HCT116 (cell line): ENCODE measurements at regions not wholly inside any gene's neighbourhood (a gene's known extent, or its start where the extent isn't known, plus 50 kb on each side); places are given as distances from the start of the nearest gene placed in this dataset.

Experiments
- EGR1 ChIP-seq: IDR thresholded peaks from 2 replicates; pipeline ENCODE4 v1.6.1; 2012; ENCODE audit warnings: low read depth
- EZH2 ChIP-seq: fragments of 200-600 bp; sonication (generic); IDR thresholded peaks from 2 replicates; pipeline ENCODE4 v1.6.1; 2017; ENCODE audit warnings: antibody characterized with exemption, mixed run types
- EZH2phosphoT487 ChIP-seq: fragments of 200-600 bp; IDR thresholded peaks from 2 replicates; pipeline ENCODE4 v1.6.1; 2018; ENCODE audit warnings: antibody characterized with exemption, borderline replicate concordance
- JUND ChIP-seq: IDR thresholded peaks from 2 replicates; pipeline ENCODE4 v1.6.1; 2012
- POLR2A ChIP-seq: IDR thresholded peaks from 2 replicates; pipeline ENCODE4 v1.7.0; 2011; ENCODE audit warnings: borderline replicate concordance; ENCODE audit not compliant: insufficient read depth, insufficient read length; ENCODE audit errors: extremely low read depth
- POLR2AphosphoS5 ChIP-seq: IDR thresholded peaks from 2 replicates; pipeline ENCODE4 v1.6.1; 2011; ENCODE audit warnings: mild to moderate bottlenecking, low read depth, low read length, moderate library complexity
- RAD21 ChIP-seq: IDR thresholded peaks from 2 replicates; pipeline ENCODE4 v1.6.1; 2012; ENCODE audit warnings: low read depth, mild to moderate bottlenecking
- SP1 ChIP-seq: IDR thresholded peaks from 2 replicates; pipeline ENCODE4 v1.6.1; 2012; ENCODE audit warnings: low read depth
- ZNF274 ChIP-seq: fragments of 200-500 bp; sonication (Bioruptor generic); IDR thresholded peaks from 2 replicates; pipeline ENCODE4 v1.6.1; 2014; ENCODE audit warnings: mild to moderate bottlenecking, low read depth, low read length, inconsistent platforms
- TF ChIP-seq, protein P1 (sequence below), 3 experiments: fragments of 200-600 bp in 1 of 3; sonication (generic) in 1 of 3; IDR thresholded peaks in 2 of 3; conservative IDR thresholded peaks in 1 of 3; 2 replicates each; pipeline ENCODE4 v1.5.1; 2012 to 2017; ENCODE audit warnings: low read depth in 2 of 3, low read length in 2 of 3, antibody characterized with exemption in 1 of 3, borderline replicate concordance in 1 of 3, control low read depth in 1 of 3, mild to moderate bottlenecking in 1 of 3, mixed read lengths in 1 of 3, mixed run types in 1 of 3, moderate library complexity in 1 of 3; ENCODE audit not compliant: insufficient read depth in 1 of 3
- TF ChIP-seq, protein P2 (sequence below): IDR thresholded peaks from 2 replicates; pipeline ENCODE4 v1.6.1; 2012
- TF ChIP-seq, protein P3 (sequence below): IDR thresholded peaks from 2 replicates; pipeline ENCODE4 v1.6.1; 2012; ENCODE audit warnings: low read depth

DNA sequence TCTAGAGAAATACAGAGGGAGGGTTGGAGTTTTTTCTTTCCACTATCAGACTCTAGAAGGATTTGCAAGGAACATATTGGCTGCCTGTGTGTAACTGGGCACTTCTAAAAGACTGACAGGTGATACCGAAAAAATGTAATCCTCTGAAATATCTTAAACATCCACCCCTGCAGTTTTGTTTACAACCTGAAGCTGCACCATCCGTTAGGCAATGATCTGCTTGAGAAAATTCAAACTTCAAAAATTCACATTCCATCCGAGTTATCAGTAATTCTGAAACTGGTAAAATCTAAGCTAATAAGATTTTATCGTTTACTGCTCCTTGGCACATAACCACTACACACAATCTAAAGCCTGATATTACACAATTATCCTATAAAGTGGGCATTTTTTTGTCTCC, 528.6 kb downstream of the FUT8 start:
- TF ChIP-seq, protein P1, sequence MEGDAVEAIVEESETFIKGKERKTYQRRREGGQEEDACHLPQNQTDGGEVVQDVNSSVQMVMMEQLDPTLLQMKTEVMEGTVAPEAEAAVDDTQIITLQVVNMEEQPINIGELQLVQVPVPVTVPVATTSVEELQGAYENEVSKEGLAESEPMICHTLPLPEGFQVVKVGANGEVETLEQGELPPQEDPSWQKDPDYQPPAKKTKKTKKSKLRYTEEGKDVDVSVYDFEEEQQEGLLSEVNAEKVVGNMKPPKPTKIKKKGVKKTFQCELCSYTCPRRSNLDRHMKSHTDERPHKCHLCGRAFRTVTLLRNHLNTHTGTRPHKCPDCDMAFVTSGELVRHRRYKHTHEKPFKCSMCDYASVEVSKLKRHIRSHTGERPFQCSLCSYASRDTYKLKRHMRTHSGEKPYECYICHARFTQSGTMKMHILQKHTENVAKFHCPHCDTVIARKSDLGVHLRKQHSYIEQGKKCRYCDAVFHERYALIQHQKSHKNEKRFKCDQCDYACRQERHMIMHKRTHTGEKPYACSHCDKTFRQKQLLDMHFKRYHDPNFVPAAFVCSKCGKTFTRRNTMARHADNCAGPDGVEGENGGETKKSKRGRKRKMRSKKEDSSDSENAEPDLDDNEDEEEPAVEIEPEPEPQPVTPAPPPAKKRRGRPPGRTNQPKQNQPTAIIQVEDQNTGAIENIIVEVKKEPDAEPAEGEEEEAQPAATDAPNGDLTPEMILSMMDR (IDR thresholded peaks at IDR 0.05 in 2 of 3, conservative IDR thresholded peaks at IDR 0.05 in 1 of 3; ENCODE audit: borderline replicate concordance in 1 of 3, insufficient read depth in 1 of 3, low read depth in 2 of 3, low read length in 2 of 3), result no peak
- TF ChIP-seq, protein P2, sequence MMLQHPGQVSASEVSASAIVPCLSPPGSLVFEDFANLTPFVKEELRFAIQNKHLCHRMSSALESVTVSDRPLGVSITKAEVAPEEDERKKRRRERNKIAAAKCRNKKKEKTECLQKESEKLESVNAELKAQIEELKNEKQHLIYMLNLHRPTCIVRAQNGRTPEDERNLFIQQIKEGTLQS, result no peak
- TF ChIP-seq POLR2A (no peak), ZNF274 (no peak), EZH2 (no peak), POLR2AphosphoS5 (no peak), RAD21 (no peak), EZH2phosphoT487 (no peak), EGR1 (no peak), JUND (no peak), SP1 (no peak)
- TF ChIP-seq, protein P3, sequence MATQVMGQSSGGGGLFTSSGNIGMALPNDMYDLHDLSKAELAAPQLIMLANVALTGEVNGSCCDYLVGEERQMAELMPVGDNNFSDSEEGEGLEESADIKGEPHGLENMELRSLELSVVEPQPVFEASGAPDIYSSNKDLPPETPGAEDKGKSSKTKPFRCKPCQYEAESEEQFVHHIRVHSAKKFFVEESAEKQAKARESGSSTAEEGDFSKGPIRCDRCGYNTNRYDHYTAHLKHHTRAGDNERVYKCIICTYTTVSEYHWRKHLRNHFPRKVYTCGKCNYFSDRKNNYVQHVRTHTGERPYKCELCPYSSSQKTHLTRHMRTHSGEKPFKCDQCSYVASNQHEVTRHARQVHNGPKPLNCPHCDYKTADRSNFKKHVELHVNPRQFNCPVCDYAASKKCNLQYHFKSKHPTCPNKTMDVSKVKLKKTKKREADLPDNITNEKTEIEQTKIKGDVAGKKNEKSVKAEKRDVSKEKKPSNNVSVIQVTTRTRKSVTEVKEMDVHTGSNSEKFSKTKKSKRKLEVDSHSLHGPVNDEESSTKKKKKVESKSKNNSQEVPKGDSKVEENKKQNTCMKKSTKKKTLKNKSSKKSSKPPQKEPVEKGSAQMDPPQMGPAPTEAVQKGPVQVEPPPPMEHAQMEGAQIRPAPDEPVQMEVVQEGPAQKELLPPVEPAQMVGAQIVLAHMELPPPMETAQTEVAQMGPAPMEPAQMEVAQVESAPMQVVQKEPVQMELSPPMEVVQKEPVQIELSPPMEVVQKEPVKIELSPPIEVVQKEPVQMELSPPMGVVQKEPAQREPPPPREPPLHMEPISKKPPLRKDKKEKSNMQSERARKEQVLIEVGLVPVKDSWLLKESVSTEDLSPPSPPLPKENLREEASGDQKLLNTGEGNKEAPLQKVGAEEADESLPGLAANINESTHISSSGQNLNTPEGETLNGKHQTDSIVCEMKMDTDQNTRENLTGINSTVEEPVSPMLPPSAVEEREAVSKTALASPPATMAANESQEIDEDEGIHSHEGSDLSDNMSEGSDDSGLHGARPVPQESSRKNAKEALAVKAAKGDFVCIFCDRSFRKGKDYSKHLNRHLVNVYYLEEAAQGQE, result no peak
